ENCODE measurements at regions not wholly inside any gene's neighbourhood (a gene's known extent, or its start where the extent isn't known, plus 50 kb on each side); places are given as distances from the start of the nearest gene placed in this dataset.
"Not testable (repeated sequence)": the region's sequence is repeated elsewhere in the genome, so short reads cannot be mapped to it uniquely, and the experiment has no call there.

DNA sequence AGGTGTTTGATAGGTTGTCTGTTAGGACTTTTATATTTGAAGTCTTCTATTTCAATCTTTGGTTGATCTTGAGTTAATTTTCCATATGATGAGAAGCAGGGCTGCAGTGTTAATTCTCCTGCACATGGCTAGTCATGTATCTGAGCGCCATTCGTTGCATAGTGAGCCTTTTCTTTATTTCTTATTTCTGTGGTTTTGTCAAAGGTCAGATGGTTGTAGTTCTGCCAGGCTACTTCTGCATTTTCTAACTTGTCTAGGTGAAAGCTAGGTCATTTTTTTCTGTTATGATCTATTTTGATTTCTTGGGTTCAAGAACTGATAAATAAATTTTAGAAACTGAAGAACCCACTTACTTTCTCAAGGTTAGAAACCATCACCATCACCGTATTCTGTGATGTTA lies 56.7 kb downstream of the CCDC74A start:
- DNase-seq, result no peak

- DNase-seq, result no peak
These were observed 57.3 kb downstream of the CCDC74A start for GRCh38 chr2:131584940-131585339.

- no peak for DNase-seq
These were observed 60.6 kb downstream of the CCDC74A start for GRCh38 chr2:131588152-131588873.

DNA sequence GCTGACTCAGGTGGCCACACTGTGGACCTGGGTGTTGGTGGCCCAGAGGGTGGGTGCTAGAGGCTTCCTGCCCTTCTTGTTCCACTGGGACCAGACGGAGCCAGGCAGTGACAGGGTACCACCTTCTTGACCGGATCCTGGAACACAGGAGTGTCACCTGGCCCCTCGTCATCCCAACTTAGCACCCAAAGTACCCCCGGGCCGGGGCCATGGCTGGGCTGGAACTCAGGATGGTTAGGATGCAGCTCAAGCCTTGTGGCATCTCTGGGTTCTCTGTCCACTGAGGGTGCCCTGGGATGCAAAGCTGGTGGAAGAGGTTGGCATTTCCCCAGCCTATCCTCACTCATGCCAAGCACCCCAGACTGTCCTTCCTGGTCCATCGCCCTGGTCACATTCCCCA lies 61.4 kb downstream of the CCDC74A start:
- DNase-seq, result not testable (repeated sequence)

DNA sequence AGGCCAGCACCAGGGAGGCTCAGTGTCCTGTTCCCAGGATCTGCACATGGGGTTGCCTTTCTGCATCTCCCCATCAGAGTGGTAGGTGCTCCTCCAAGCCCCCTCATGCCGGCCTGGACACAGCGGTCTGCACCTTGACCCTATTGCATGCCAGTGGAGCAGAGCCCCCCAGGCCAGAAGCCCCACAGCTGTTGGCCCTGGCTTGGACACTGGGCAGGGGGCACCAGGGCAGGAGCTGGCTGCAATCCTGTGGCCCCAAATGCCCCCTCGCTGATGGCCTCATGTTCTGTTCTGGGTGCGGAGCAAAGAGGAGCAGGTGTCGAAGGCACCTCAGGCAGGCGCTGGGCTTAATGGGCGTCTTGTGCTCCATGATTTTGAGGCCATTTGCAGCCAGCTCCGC lies 62.7 kb downstream of the CCDC74A start:
- no peak for DNase-seq

GRCh38 chr2:131590896-131591295 lies 63.2 kb downstream of the CCDC74A start:
- no peak for DNase-seq

GRCh38 chr2:131596561-131596960 lies 68.9 kb downstream of the CCDC74A start:
- not testable (repeated sequence) for DNase-seq

GRCh38 chr2:131602444-131602843 lies 74.8 kb downstream of the CCDC74A start:
- not testable (repeated sequence) for DNase-seq

DNA sequence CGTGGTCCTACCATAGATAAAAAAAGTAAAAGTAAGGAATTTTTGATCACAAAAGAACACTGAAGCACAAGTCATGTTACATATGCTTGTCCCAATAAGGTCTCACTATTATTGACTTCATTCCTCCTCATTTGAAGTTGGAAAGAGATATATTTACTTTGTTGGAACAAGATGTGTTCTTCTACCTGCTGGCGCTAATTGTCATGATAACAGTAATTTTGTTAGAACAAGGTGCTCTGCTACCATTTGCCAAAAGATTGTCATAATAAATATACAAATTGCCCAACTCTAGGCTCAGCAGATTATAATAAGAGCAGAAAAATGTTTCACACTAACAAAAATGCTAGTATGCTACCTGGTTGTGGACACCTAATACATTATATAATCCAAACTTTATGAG lies 77.0 kb downstream of the CCDC74A start:
- not testable (repeated sequence) for DNase-seq

DNA sequence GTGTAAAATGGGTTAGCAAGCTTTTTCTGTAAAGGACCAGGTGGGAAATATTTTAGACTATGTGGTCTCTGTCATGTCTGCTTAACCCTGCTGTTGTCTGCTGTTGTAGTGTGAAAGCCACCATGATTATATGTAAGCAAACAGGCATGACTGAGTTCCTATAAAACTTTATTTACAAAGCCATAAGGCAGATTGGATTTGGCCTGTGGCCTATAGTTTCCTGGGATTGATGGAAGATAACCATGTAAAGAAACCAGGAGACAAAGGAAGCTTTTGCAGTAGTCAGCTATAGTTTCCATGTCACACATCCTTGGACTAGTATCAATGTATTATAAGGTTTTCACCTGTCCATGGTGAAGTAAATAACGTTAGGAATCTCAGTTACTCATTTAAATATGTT lies 78.7 kb downstream of the CCDC74A start:
- not testable (repeated sequence) for DNase-seq

DNA sequence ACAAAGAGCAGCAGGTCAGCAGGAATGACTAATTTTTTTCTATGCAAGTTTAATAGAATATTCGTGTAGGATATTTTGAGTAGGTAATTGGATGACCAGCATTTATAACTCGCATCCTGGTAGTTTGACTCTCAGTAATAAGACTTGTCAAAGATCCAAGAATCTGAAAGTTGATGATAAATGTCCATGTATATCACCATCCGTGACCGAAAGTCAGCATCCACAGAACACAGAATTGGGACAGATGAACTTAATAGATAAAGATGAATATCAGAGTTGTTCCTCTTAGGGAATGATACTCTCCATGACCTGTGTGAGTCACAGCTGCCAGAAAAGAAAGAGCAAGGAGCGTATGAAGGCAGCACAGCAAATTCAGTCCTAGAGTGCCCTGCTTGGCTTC lies 79.4 kb downstream of the CCDC74A start:
- not testable (repeated sequence) for DNase-seq

- DNase-seq, result not testable (repeated sequence)
These were observed 86.9 kb downstream of the CCDC74A start for GRCh38 chr2:131614539-131614938.

GRCh38 chr2:131618320-131618719 lies 90.6 kb downstream of the CCDC74A start:
- not testable (repeated sequence) for DNase-seq

DNA sequence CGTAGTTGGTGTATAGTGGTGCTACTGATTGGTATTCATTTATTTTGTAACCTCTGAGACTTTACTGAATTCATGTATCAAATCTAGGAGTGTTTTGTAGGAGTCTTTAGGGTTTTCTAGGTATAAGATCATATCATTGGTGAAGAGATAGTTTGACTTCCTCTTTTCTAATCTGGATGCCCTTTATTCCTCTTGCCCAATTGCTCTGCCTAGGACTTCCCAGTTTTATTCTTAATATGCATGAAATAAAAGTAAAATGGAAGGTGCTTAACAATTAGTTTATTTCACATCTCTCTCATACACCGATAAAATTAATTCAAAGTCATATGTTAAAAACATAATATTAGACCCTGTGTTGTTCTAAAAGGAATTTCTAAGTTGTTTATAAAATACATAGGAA lies 95.2 kb downstream of the CCDC74A start:
- not testable (repeated sequence) for DNase-seq

GRCh38 chr2:131626011-131626410 lies 98.3 kb downstream of the CCDC74A start:
- DNase-seq, result not testable (repeated sequence)

GRCh38 chr2:131626565-131626964 lies 98.9 kb downstream of the CCDC74A start:
- not testable (repeated sequence) for DNase-seq

DNA sequence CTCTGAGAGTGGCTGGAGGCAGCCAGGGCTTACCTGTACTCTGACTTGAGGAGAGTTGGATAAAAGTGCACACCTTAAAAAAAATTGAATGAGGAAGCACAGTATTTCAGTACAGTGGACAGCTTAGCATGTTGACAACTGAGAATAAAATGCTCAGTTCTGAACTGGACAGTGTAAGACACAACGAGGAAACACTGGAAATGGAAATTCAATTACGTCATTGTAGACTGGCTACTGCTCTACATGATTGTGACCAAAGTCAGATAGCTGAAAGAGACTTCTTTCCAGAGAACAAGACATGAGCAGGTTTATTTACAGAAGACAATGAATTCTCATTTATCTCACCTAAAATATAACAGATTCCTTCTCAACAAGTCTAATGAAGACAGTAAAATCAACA lies 100.1 kb downstream of the CCDC74A start:
- DNase-seq, result not testable (repeated sequence)

- not testable (repeated sequence) for DNase-seq
These were observed 104.0 kb downstream of the CCDC74A start for GRCh38 chr2:131631648-131632047.

GRCh38 chr2:131633405-131633804 lies 105.7 kb downstream of the CCDC74A start:
- not testable (repeated sequence) for DNase-seq

DNA sequence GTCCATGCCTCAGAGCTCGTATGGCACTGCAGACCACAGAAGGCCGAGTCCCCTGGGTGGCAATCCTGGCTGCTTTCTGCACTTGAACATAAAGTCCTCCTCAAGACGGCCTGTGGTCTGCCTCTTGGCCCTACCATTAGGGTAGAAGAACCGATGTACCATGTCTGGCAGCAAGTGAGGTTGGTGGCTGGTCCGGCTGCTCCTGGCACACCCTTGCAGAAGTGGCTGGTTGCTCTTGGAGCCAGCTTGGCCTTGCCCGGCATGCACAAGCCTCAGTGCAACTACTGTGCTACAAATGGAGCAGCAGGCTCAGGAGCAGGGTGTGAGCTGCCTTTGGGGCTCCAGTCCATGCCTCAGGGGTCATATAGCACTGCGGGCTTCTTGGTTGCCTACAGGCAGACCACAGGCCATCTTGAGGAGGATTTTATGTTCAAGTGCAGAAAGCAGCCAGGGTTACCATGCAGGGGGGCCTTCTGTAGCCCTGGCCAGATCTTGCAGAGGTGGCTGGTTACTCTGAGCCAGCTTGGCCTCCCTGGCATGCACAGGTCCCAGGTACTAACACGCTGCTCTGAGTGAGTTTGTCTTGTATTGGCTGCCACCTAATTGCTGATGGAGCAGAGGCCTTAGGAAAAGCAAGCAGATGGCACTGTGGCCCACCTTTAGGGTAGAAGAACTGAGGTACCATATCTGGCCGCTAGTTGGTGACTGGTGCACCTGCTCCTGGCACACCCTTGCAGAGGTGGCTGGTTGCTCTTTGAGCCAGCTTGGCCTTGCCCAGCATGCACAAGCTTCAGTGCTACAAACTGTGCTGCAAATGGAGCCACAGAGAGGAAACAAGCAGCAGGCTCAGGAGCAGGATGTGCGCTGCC lies 106.4 kb downstream of the CCDC74A start:
- not testable (repeated sequence) for DNase-seq

GRCh38 chr2:131635611-131636010 lies 107.9 kb downstream of the CCDC74A start:
- no peak for DNase-seq

- DNase-seq, result not testable (repeated sequence)
These were observed 109.1 kb downstream of the CCDC74A start for GRCh38 chr2:131636704-131637308.
